Hematopoietic multipotent progenitor cell treated with erythropoietin and hydrocortisone succinate and interleukin-3 and kit ligand, for 17 days (in vitro differentiated cells): ENCODE measurements at regions not wholly inside any gene's neighbourhood (a gene's known extent, or its start where the extent isn't known, plus 50 kb on each side); places are given as distances from the start of the nearest gene placed in this dataset.
"Not testable (repeated sequence)": the region's sequence is repeated elsewhere in the genome, so short reads cannot be mapped to it uniquely, and the experiment has no call there.

Source experiments
- DNase-seq: peaks from one replicate; pipeline ENCODE4 v3.0.0-alpha.2; 2015; ENCODE audit warnings: low spot score

- DNase-seq: no peak
These were observed 1007.5 kb upstream of the ARRDC3 start for GRCh38 chr5:92390657-92391056.

- no peak for DNase-seq
These were observed 997.1 kb upstream of the ARRDC3 start for GRCh38 chr5:92380069-92380770.

GRCh38 chr5:92378966-92379611 is 996.0 kb upstream of the ARRDC3 start:
- DNase-seq: no peak

- no peak for DNase-seq
These were observed 991.7 kb upstream of the ARRDC3 start for GRCh38 chr5:92374859-92375258.

- DNase-seq: no peak
These were observed 989.6 kb upstream of the ARRDC3 start for GRCh38 chr5:92372766-92373165.

- no peak for DNase-seq
These were observed 988.7 kb upstream of the ARRDC3 start for GRCh38 chr5:92371889-92372235.

- DNase-seq: no peak
These were observed 988.2 kb upstream of the ARRDC3 start for GRCh38 chr5:92371171-92371888.

- no peak for DNase-seq
These were observed 986.9 kb upstream of the ARRDC3 start for GRCh38 chr5:92370032-92370431.

- no peak for DNase-seq
These were observed 986.5 kb upstream of the ARRDC3 start for GRCh38 chr5:92369587-92369986.

- DNase-seq: no peak
These were observed 982.0 kb upstream of the ARRDC3 start for GRCh38 chr5:92364986-92365550.

- no peak for DNase-seq
These were observed 970.3 kb upstream of the ARRDC3 start for GRCh38 chr5:92353107-92354030.

GRCh38 chr5:92337772-92338234 is 954.7 kb upstream of the ARRDC3 start:
- DNase-seq: no peak

- no peak for DNase-seq
These were observed 948.9 kb upstream of the ARRDC3 start for GRCh38 chr5:92332039-92332438.

- DNase-seq: no peak
These were observed 947.2 kb upstream of the ARRDC3 start for GRCh38 chr5:92330365-92330764.

GRCh38 chr5:92329759-92330158 is 946.6 kb upstream of the ARRDC3 start:
- no peak for DNase-seq

GRCh38 chr5:92328584-92329259 is 945.6 kb upstream of the ARRDC3 start:
- DNase-seq: no peak

- DNase-seq: no peak
These were observed 937.3 kb upstream of the ARRDC3 start for GRCh38 chr5:92320446-92320845.

GRCh38 chr5:92313385-92313784 is 930.3 kb upstream of the ARRDC3 start:
- no peak for DNase-seq

GRCh38 chr5:92309336-92309991 is 926.3 kb upstream of the ARRDC3 start:
- DNase-seq: no peak

- DNase-seq: no peak
These were observed 925.6 kb upstream of the ARRDC3 start for GRCh38 chr5:92308679-92309078.

GRCh38 chr5:92302356-92302755 is 919.2 kb upstream of the ARRDC3 start:
- not testable (repeated sequence) for DNase-seq
